Heart right ventricle (tissue), 16 donors: ENCODE measurements at regions not wholly inside any gene's neighbourhood (a gene's known extent, or its start where the extent isn't known, plus 50 kb on each side); places are given as distances from the start of the nearest gene placed in this dataset.
"Not testable (repeated sequence)": the region's sequence is repeated elsewhere in the genome, so short reads cannot be mapped to it uniquely, and the experiment has no call there.

Experiments used
- ATAC-seq, 8 donors: fragments of 200-7000 bp; cut with Tn5 transposase; one replicate each; pipeline ENCODE4 v1.9.1; 2020; ENCODE audit warnings: mild to moderate bottlenecking in 8 of 8, moderate library complexity in 8 of 8, moderate number of reproducible peaks in 1 of 8
- DNase-seq, 2 donors: peaks; one replicate each; pipeline ENCODE4 v3.0.0-alpha.2; 2020
- H3K27ac ChIP-seq, 10 donors: fragments of 200-600 bp; sonication (generic) in 2 of 10; one replicate each; pipeline versions ENCODE4 v1.5.0 to v1.8.0; 2020 to 2022; ENCODE audit warnings: mild to moderate bottlenecking in 3 of 10
- H3K27me3 ChIP-seq, 7 donors: fragments of 200-600 bp; one replicate each; pipeline ENCODE4 v1.8.0; 2021 to 2022; ENCODE audit warnings: mild to moderate bottlenecking in 2 of 7
- H3K36me3 ChIP-seq, 9 donors: fragments of 200-600 bp; sonication (generic) in 1 of 9; one replicate each; pipeline versions ENCODE4 v1.5.0 to v1.8.0; 2020 to 2022; ENCODE audit warnings: mild to moderate bottlenecking in 2 of 9
- H3K4me1 ChIP-seq, 9 donors: fragments of 200-600 bp; sonication (generic) in 1 of 9; one replicate each; pipeline versions ENCODE4 v1.5.0 to v1.8.0; 2020 to 2022; ENCODE audit warnings: mild to moderate bottlenecking in 4 of 9
- H3K4me3 ChIP-seq, 10 donors: fragments of 200-600 bp; sonication (generic) in 2 of 10; one replicate each; pipeline versions ENCODE4 v1.5.0 to v1.8.0; 2020 to 2022; ENCODE audit warnings: mild to moderate bottlenecking in 7 of 10, moderate library complexity in 2 of 10
- H3K9me3 ChIP-seq, 11 donors: fragments of 200-600 bp in 10 of 11; sonication (generic) in 2 of 11; one replicate each; pipeline versions ENCODE4 v1.5.0 to v1.8.0; 2013 to 2022; ENCODE audit warnings: mild to moderate bottlenecking in 2 of 11, control low read depth in 1 of 11, moderate library complexity in 1 of 11
- CTCF ChIP-seq, 9 donors: fragments of 200-600 bp; sonication (generic) in 2 of 9; IDR thresholded peaks; one replicate each; pipeline versions ENCODE4 v1.5.0 to v1.8.0; 2021 to 2022; ENCODE audit warnings: antibody characterized with exemption in 9 of 9, mild to moderate bottlenecking in 5 of 9, moderate library complexity in 1 of 9
- WGBS, 2 donors: extraction: QIAGEN DNeasy Blood & Tissue Kit; methylation state at CpG; one replicate each; pipeline ENCODE4 v1.1.7; 2013; ENCODE audit warnings: inconsistent platforms in 1 of 2; 5-methylcytosine and 5-hydroxymethylcytosine counted together
- intact Hi-C, 10 donors: fragments of 100-400 bp; cut with DNase I; formaldehyde crosslinking; loops; one replicate each; pipeline versions ENCODE4 v1.11.1 to v1.14.2; 2022
- donor health status: Arrhythmogenic right ventricular cardiomyopathy.
- donor health status: ischemic (EF 13 %, LVEDD 7.1; RV severe dilation, severe dysfunction).
- donor health status: healthy with polysubstance abuse.
- donor health status: DM: no; HTN: yes; CAD: no.
- donor health status: DM: no; HTN: no; CAD: no.
- donor health status: ischemic (EF 25% LVEDD 6.9; RV normal size, moderate dysfunction).
- donor health status: ischemic (EF 25% LVEDD 5.7; RV mildly dilated, moderate dysfunction).
- donor health status: healthy.
- donor health status: DM: yes; HTN: yes; CAD: no.
- donor health status: Ischemic cardiomyopathy.
- donor health status: ischemic (EF 35%, LVEDD 5.7; RV mildly dilated, moderate dysfunction).
- donor health status: nonischemic (EF 11% LVEDD 7.7; RV severe dilation, severe dysfunction).
- donor health status: DM: yes; HTN: yes; CAD: no.
- donor health status: PGD.
- donor health status: ischemic (EF 29% LVEDD 5.4; RV normal size, mild dysfunction).
- donor health status: nonischemic (EF 23%, LVEDD 6.1; RV moderate dilation, normal function).

GRCh38 chr4:187499956-187500355, 495.6 kb upstream of the ZFP42 start:
- no peak for TF ChIP-seq CTCF (IDR thresholded peaks at IDR 0.05)
- H3K36me3 ChIP-seq: no peaks in the 10 kb centered on the region
- no peak for DNase-seq
- no peaks in the 10 kb centered on the region for H3K4me1 ChIP-seq
- no peaks in the 10 kb centered on the region for H3K9me3 ChIP-seq
- H3K4me3 ChIP-seq: no peak overlapping the region
- H3K27ac ChIP-seq: no peak overlapping the region
- ATAC-seq: no peak
- WGBS, 2 donors: 87 to 89% methylated on average over 4 of the region's 4 CpGs
- peaks cover 0 to 4% (median 0%) of the 10 kb centered on the region in 7 donors for H3K27me3 ChIP-seq
- intact Hi-C loops: loop anchor here in 2 of 10 donors (5.0 to 10.0 kb wide), 2 partner anchors 1175 to 1772 kb away; no protein-coding TSS in a partner anchor

- ATAC-seq (no peak), DNase-seq (no peak)
- H3K36me3 ChIP-seq: no peaks in the 10 kb centered on the region
- H3K4me1 ChIP-seq: no peaks in the 10 kb centered on the region
- no peak overlapping the region for H3K4me3 ChIP-seq
- peaks cover 0 to 1% (median 0%) of the 10 kb centered on the region in 11 donors for H3K9me3 ChIP-seq
- 95 to 99% methylated on average over 1 of the region's 1 CpG for WGBS, 2 donors
- TF ChIP-seq CTCF (IDR thresholded peaks at IDR 0.05): no peak
- peaks cover 0 to 4% (median 0%) of the 10 kb centered on the region in 7 donors for H3K27me3 ChIP-seq
- no peak overlapping the region for H3K27ac ChIP-seq
- intact Hi-C loops: loop anchor here in 1 of 10 donors (10.0 kb wide), 1 partner anchor 1176 kb away; no protein-coding TSS in a partner anchor
Observed at GRCh38 chr4:187500796-187501195, 494.8 kb upstream of the ZFP42 start.

- H3K36me3 ChIP-seq: no peaks in the 10 kb centered on the region
- no peak overlapping the region for H3K4me3 ChIP-seq
- ATAC-seq (no peak), DNase-seq (no peak)
- H3K9me3 ChIP-seq: peaks cover 0 to 4% (median 0%) of the 10 kb centered on the region in 11 donors
- H3K27ac ChIP-seq: no peak overlapping the region
- WGBS, 2 donors: 74 to 82% methylated on average over 8 of the region's 8 CpGs
- no peaks in the 10 kb centered on the region for H3K4me1 ChIP-seq
- H3K27me3 ChIP-seq: peaks cover 0 to 4% (median 0%) of the 10 kb centered on the region in 7 donors
- intact Hi-C loops: loop anchor here in 1 of 10 donors (10.0 kb wide), 1 partner anchor 1177 kb away; no protein-coding TSS in a partner anchor
- no peak for TF ChIP-seq CTCF (IDR thresholded peaks at IDR 0.05)
Observed at GRCh38 chr4:187501731-187502130, 493.8 kb upstream of the ZFP42 start.

- ATAC-seq (no peak), DNase-seq (no peak)
- 90 to 95% methylated on average over 47 to 55 of the region's 55 CpGs for WGBS, 2 donors
- Histone ChIP-seq H3K36me3 (no peaks in the 10 kb centered on the region), H3K4me1 (no peaks in the 10 kb centered on the region), H3K27me3 (peaks cover 0 to 4% (median 0%) of the 10 kb centered on the region in 7 donors), H3K9me3 (peaks cover 0 to 7% (median 0%) of the 10 kb centered on the region in 11 donors), H3K4me3 (peak overlapping the region in 1 of 10 donors; percentile 10), H3K27ac (no peak overlapping the region)
- intact Hi-C loops: loop anchor here in 1 of 10 donors (10.0 kb wide), 1 partner anchor 1180 kb away; no protein-coding TSS in a partner anchor
- no peak for TF ChIP-seq CTCF (IDR thresholded peaks at IDR 0.05)
Observed at GRCh38 chr4:187504974-187505797, 490.4 kb upstream of the ZFP42 start.

- not testable (repeated sequence) for H3K36me3 ChIP-seq, H3K4me1 ChIP-seq, ATAC-seq, H3K4me3 ChIP-seq, DNase-seq, H3K27me3 ChIP-seq, H3K9me3 ChIP-seq, H3K27ac ChIP-seq
- WGBS, 2 donors: 96 to 97% methylated on average over 14 to 18 of the region's 23 CpGs
- intact Hi-C loops: loop anchor here in 1 of 10 donors (10.0 kb wide), 1 partner anchor 1181 kb away; no protein-coding TSS in a partner anchor
Observed at GRCh38 chr4:187505798-187506141, 489.8 kb upstream of the ZFP42 start.
